SK-N-SH (cell line): ENCODE measurements at regions not wholly inside any gene's neighbourhood (a gene's known extent, or its start where the extent isn't known, plus 50 kb on each side); places are given as distances from the start of the nearest gene placed in this dataset.

Experiments
- CTCF ChIA-PET: fragments of 300-600, 350-600 bp; formaldehyde crosslinking; extraction: SDS; loops from one replicate; lab custom pipeline; 2021; lab: Yijun Ruan, JAX
- POLR2A ChIA-PET: fragments of 350-600 bp; sonication (Branson Sonifier 250); formaldehyde crosslinking; extraction: SDS; loops from one replicate; lab custom pipeline; 2020; ENCODE audit warnings: antibody characterized with exemption, inconsistent platforms; lab: Yijun Ruan, JAX
- DNase-seq: peaks from one replicate; pipeline ENCODE4 v3.0.0; 2012
- H2AFZ ChIP-seq: fragments of 200-600 bp; sonication (generic); 2 replicates; pipeline ENCODE4 v1.8.1; 2016; ENCODE audit warnings: antibody characterized with exemption, mild to moderate bottlenecking, low read depth
- H3F3A ChIP-seq: fragments of 200-600 bp; sonication (generic); replicated peaks from 2 replicates; pipeline ENCODE3; 2016; ENCODE audit warnings: antibody characterized with exemption, mild to moderate bottlenecking; ENCODE audit not compliant: insufficient read depth
- H3K27ac ChIP-seq, 2 experiments: fragments of 200-500 bp in 1 of 2; fragments of 200-600 bp in 1 of 2; sonication (Bioruptor generic) in 1 of 2; sonication (generic), shearing (Covaris generic) in 1 of 2; 2 replicates each; pipeline versions ENCODE4 v1.5.1 to v1.6.1; 2014 to 2016; ENCODE audit warnings: low read depth in 2 of 2, inconsistent platforms in 1 of 2, low read length in 1 of 2, mild to moderate bottlenecking in 1 of 2, mixed read lengths in 1 of 2
- H3K27me3 ChIP-seq: fragments of 200-600 bp; sonication (generic), shearing (Covaris generic); 2 replicates; pipeline ENCODE4 v1.6.1; 2016; ENCODE audit warnings: mixed run types; ENCODE audit not compliant: insufficient read depth
- H3K36me3 ChIP-seq, 2 experiments: fragments of 200-500 bp in 1 of 2; fragments of 200-600 bp in 1 of 2; sonication (Bioruptor generic) in 1 of 2; sonication (generic) in 1 of 2; replicated peaks in 1 of 2; 2 replicates each; pipeline versions ENCODE3 to v1.5.1; 2014 to 2016; ENCODE audit warnings: low read length in 1 of 2, mild to moderate bottlenecking in 1 of 2; ENCODE audit not compliant: insufficient read depth in 2 of 2, control insufficient read depth in 1 of 2
- H3K4me1 ChIP-seq, 2 experiments: fragments of 200-500 bp in 1 of 2; fragments of 200-600 bp in 1 of 2; sonication (Bioruptor generic) in 1 of 2; sonication (generic), shearing (Covaris generic) in 1 of 2; 2 replicates each; pipeline versions ENCODE4 v1.5.1 to v1.6.1; 2014 to 2016; ENCODE audit warnings: low read depth in 1 of 2, low read length in 1 of 2, mixed run types in 1 of 2; ENCODE audit not compliant: insufficient read depth in 2 of 2, control insufficient read depth in 1 of 2
- H3K4me2 ChIP-seq: fragments of 200-600 bp; sonication (generic), shearing (Covaris generic); 2 replicates; pipeline ENCODE4 v1.6.1; 2017; ENCODE audit warnings: mixed run types
- H3K4me3 ChIP-seq, 2 experiments: fragments of 200-500 bp in 1 of 2; fragments of 200-600 bp in 1 of 2; sonication (Bioruptor generic) in 1 of 2; sonication (generic), shearing (Covaris generic) in 1 of 2; 2 replicates each; pipeline versions ENCODE4 v1.5.1 to v1.8.1; 2014 to 2016; ENCODE audit warnings: low read depth in 2 of 2, inconsistent platforms in 1 of 2, low read length in 1 of 2, mild to moderate bottlenecking in 1 of 2, mixed read lengths in 1 of 2, moderate library complexity in 1 of 2
- H3K79me2 ChIP-seq: fragments of 200-600 bp; sonication (generic); 2 replicates; pipeline ENCODE4 v1.8.1; 2017; ENCODE audit warnings: mild to moderate bottlenecking; ENCODE audit not compliant: insufficient read depth
- H3K9ac ChIP-seq: fragments of 200-600 bp; sonication (generic); 2 replicates; pipeline ENCODE4 v1.6.1; 2017; ENCODE audit warnings: mixed run types
- H3K9me2 ChIP-seq: fragments of 200-600 bp; sonication (generic); 2 replicates; pipeline ENCODE4 v1.6.1; 2017; ENCODE audit warnings: mixed run types
- H3K9me3 ChIP-seq: fragments of 200-600 bp; sonication (generic); 2 replicates; pipeline ENCODE4 v1.6.1; 2017; ENCODE audit warnings: mixed run types, mild to moderate bottlenecking, moderate library complexity
- H4K20me1 ChIP-seq: fragments of 200-600 bp; sonication (generic); 2 replicates; pipeline ENCODE4 v1.6.1; 2017; ENCODE audit warnings: mild to moderate bottlenecking, mixed run types; ENCODE audit not compliant: insufficient read depth
- CHD2 ChIP-seq: fragments of 150-350 bp; IDR thresholded peaks from 2 replicates; pipeline ENCODE4 v1.6.1; 2018; ENCODE audit warnings: low read length; ENCODE audit not compliant: partially characterized antibody
- ELF1 ChIP-seq: IDR thresholded peaks from 2 replicates; pipeline ENCODE4 v1.4.0; 2012
- EP300 ChIP-seq, 2 experiments: IDR thresholded peaks; 2 replicates each; pipeline versions ENCODE4 v1.4.0 to v1.6.1; 2012; ENCODE audit warnings: borderline replicate concordance in 1 of 2, low read depth in 1 of 2, low read length in 1 of 2
- EZH2phosphoT487 ChIP-seq: fragments of 200-600 bp; sonication (generic); IDR thresholded peaks from 2 replicates; pipeline ENCODE4 v1.6.1; 2017; ENCODE audit warnings: low read depth, mixed run types, mild to moderate bottlenecking, antibody characterized with exemption, moderate library complexity, borderline replicate concordance
- FOXJ3 ChIP-seq: sonication (generic); formaldehyde crosslinking; IDR thresholded peaks from 2 replicates; pipeline ENCODE4 v1.5.1; 2020; ENCODE audit warnings: mild to moderate bottlenecking, missing genetic modification reagents
- FOXM1 ChIP-seq: IDR thresholded peaks from 2 replicates; pipeline ENCODE4 v1.4.0; 2012; ENCODE audit warnings: low read depth, mild to moderate bottlenecking
- GABPA ChIP-seq: IDR thresholded peaks from 2 replicates; pipeline ENCODE4 v1.4.0; 2012; ENCODE audit warnings: low read depth, mild to moderate bottlenecking
- GATA2 ChIP-seq: sonication (generic); formaldehyde crosslinking; IDR thresholded peaks from 2 replicates; pipeline ENCODE4 v1.5.0; 2020; ENCODE audit warnings: mild to moderate bottlenecking, missing genetic modification reagents
- MXI1 ChIP-seq: IDR thresholded peaks from 2 replicates; pipeline ENCODE4 v1.6.1; 2012; ENCODE audit warnings: mild to moderate bottlenecking, low read depth, low read length, improper control_type of control experiment
- NFIC ChIP-seq: IDR thresholded peaks from 2 replicates; pipeline ENCODE4 v1.4.0; 2012; ENCODE audit warnings: borderline replicate concordance
- RAD21 ChIP-seq: IDR thresholded peaks from 2 replicates; pipeline ENCODE4 v1.6.1; 2012; ENCODE audit warnings: mild to moderate bottlenecking, low read length
- SIN3A ChIP-seq: IDR thresholded peaks from 2 replicates; pipeline ENCODE4 v1.6.1; 2012; ENCODE audit warnings: low read depth, mild to moderate bottlenecking, low read length, moderate library complexity, borderline replicate concordance
- YY1 ChIP-seq: IDR thresholded peaks from 2 replicates; pipeline ENCODE4 v1.4.0; 2012; ENCODE audit warnings: low read depth, mild to moderate bottlenecking
- WGBS: methylation state at CpG from one replicate; pipeline ENCODE4 v1.1.6; 2017; ENCODE audit warnings: low lambda C conversion rate; 5-methylcytosine and 5-hydroxymethylcytosine counted together
- TF ChIP-seq, protein P1 (sequence below): fragments of 200-600 bp; sonication (generic); IDR thresholded peaks from 2 replicates; pipeline ENCODE4 v1.6.1; 2017; ENCODE audit warnings: antibody characterized with exemption, mild to moderate bottlenecking, moderate library complexity
- TF ChIP-seq, protein P2 (sequence below): IDR thresholded peaks from 2 replicates; pipeline ENCODE4 v1.4.0; 2012; ENCODE audit warnings: low read depth, borderline replicate concordance
- TF ChIP-seq, protein P3 (sequence below): fragments of 150-350 bp; IDR thresholded peaks from 2 replicates; pipeline ENCODE4 v1.6.1; 2017; ENCODE audit warnings: antibody characterized with exemption, low read length, low read depth, borderline replicate concordance
- TF ChIP-seq, protein P4 (sequence below): IDR thresholded peaks from 2 replicates; pipeline ENCODE4 v1.4.0; 2012; ENCODE audit warnings: low read depth, borderline replicate concordance
- TF ChIP-seq, protein P5 (sequence below): IDR thresholded peaks from 2 replicates; pipeline ENCODE4 v1.4.0; 2012; ENCODE audit warnings: low read depth
- TF ChIP-seq, protein P6 (sequence below): IDR thresholded peaks from 2 replicates; pipeline ENCODE4 v1.6.1; 2012; ENCODE audit warnings: mild to moderate bottlenecking, low read depth, low read length, moderate library complexity

DNA sequence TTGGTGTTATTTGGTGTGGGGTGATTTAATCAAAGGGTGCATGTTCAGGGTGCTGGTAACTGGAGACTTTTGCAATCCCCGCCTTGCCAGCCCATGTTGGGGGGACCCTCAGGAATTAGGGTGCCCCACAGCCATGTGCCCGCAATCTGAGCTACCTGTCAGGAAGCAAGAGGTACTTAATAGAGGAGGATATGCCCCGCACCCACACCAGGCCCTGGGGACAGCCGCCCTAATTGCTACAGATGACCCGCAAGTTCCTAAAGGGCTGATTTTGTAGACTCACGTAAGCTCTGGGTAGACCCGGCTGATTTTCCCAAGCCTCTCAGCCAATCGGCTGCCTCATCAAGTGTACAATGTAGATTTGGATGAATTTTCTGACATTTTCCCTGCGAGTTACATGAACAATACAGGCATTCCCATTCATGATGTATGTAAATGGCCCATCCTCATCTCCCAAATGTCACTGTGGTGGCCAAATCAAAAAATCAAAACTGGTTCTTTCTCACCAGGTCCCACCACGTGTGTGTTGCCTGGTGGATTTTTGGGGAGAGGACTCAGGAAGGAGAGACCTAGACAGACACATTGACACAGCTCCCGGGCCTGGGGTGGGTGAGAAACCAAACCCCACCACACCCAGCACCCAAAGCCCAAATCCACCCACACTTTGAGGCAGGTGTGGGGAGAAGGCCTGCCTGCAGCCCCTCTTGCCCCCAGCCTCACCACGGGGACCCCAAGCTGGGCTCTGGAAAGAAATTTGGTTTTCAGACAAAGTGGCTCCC, 119.2 kb upstream of the SPACA7 start (continued):
- no peak for TF ChIP-seq GATA2 (CRISPR knock-in tag)
- TF ChIP-seq, protein P1, sequence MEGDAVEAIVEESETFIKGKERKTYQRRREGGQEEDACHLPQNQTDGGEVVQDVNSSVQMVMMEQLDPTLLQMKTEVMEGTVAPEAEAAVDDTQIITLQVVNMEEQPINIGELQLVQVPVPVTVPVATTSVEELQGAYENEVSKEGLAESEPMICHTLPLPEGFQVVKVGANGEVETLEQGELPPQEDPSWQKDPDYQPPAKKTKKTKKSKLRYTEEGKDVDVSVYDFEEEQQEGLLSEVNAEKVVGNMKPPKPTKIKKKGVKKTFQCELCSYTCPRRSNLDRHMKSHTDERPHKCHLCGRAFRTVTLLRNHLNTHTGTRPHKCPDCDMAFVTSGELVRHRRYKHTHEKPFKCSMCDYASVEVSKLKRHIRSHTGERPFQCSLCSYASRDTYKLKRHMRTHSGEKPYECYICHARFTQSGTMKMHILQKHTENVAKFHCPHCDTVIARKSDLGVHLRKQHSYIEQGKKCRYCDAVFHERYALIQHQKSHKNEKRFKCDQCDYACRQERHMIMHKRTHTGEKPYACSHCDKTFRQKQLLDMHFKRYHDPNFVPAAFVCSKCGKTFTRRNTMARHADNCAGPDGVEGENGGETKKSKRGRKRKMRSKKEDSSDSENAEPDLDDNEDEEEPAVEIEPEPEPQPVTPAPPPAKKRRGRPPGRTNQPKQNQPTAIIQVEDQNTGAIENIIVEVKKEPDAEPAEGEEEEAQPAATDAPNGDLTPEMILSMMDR = no peak
- TF ChIP-seq, protein P2, sequence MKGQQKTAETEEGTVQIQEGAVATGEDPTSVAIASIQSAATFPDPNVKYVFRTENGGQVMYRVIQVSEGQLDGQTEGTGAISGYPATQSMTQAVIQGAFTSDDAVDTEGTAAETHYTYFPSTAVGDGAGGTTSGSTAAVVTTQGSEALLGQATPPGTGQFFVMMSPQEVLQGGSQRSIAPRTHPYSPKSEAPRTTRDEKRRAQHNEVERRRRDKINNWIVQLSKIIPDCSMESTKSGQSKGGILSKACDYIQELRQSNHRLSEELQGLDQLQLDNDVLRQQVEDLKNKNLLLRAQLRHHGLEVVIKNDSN = no peak
- no peak for TF ChIP-seq RAD21
- no peak for TF ChIP-seq YY1
- TF ChIP-seq, protein P3, sequence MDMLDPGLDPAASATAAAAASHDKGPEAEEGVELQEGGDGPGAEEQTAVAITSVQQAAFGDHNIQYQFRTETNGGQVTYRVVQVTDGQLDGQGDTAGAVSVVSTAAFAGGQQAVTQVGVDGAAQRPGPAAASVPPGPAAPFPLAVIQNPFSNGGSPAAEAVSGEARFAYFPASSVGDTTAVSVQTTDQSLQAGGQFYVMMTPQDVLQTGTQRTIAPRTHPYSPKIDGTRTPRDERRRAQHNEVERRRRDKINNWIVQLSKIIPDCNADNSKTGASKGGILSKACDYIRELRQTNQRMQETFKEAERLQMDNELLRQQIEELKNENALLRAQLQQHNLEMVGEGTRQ = no peak

DNA sequence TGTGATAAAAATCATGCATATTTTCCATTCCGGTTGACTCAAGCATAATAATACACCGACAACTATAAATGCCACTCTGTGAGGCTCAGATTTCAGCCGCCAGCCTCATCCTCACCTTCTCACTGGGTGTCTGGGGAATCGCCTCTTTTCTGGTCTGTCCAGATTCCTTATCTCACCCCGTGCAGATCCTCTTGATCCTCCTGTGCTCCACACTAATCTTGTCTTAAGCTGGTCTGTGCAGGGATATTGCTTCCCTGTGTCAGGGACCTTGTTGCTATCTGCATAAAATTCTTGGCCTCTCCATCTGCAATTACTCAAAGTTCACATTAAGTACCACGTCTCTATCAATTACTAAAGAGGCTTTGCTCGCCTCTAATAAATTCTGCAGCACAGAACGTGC, 116.6 kb upstream of the SPACA7 start:
- Histone ChIP-seq H2AFZ (no peak overlapping the region), H3K9ac (no peak overlapping the region), H3K79me2 (no peaks in the 10 kb centered on the region), H3K36me3 (no peaks in the 10 kb centered on the region), H3K4me2 (no peak overlapping the region), H4K20me1 (no peaks in the 10 kb centered on the region), H3K27ac (no peak overlapping the region), H3K4me3 (no peak overlapping the region), H3K9me3 (no peaks in the 10 kb centered on the region), H3K27me3 (peaks cover 14% of the 10 kb centered on the region; the same call in 1 of the 2 replicates), H3K4me1 (no peaks in the 10 kb centered on the region), H3F3A (no peaks in the 10 kb centered on the region), H3K9me2 (no peaks in the 10 kb centered on the region)
- WGBS = 4% methylated on average over 8 of the region's 8 CpGs
- TF ChIP-seq EP300 (IDR thresholded peaks at IDR 0.05; ENCODE audit: borderline replicate concordance in 1 of 2, low read depth in 1 of 2, low read length in 1 of 2) (no peak), MXI1 (no peak), ELF1 (no peak), EZH2phosphoT487 (no peak), FOXM1 (no peak), NFIC (no peak), SIN3A (no peak), GABPA (no peak), CHD2 (no peak), FOXJ3 (CRISPR knock-in tag) (no peak), GATA2 (CRISPR knock-in tag) (no peak)
- TF ChIP-seq, protein P4, sequence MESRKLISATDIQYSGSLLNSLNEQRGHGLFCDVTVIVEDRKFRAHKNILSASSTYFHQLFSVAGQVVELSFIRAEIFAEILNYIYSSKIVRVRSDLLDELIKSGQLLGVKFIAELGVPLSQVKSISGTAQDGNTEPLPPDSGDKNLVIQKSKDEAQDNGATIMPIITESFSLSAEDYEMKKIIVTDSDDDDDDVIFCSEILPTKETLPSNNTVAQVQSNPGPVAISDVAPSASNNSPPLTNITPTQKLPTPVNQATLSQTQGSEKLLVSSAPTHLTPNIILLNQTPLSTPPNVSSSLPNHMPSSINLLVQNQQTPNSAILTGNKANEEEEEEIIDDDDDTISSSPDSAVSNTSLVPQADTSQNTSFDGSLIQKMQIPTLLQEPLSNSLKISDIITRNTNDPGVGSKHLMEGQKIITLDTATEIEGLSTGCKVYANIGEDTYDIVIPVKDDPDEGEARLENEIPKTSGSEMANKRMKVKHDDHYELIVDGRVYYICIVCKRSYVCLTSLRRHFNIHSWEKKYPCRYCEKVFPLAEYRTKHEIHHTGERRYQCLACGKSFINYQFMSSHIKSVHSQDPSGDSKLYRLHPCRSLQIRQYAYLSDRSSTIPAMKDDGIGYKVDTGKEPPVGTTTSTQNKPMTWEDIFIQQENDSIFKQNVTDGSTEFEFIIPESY = no peak
- TF ChIP-seq, protein P5, sequence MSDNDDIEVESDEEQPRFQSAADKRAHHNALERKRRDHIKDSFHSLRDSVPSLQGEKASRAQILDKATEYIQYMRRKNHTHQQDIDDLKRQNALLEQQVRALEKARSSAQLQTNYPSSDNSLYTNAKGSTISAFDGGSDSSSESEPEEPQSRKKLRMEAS = no peak
- TF ChIP-seq, protein P6, sequence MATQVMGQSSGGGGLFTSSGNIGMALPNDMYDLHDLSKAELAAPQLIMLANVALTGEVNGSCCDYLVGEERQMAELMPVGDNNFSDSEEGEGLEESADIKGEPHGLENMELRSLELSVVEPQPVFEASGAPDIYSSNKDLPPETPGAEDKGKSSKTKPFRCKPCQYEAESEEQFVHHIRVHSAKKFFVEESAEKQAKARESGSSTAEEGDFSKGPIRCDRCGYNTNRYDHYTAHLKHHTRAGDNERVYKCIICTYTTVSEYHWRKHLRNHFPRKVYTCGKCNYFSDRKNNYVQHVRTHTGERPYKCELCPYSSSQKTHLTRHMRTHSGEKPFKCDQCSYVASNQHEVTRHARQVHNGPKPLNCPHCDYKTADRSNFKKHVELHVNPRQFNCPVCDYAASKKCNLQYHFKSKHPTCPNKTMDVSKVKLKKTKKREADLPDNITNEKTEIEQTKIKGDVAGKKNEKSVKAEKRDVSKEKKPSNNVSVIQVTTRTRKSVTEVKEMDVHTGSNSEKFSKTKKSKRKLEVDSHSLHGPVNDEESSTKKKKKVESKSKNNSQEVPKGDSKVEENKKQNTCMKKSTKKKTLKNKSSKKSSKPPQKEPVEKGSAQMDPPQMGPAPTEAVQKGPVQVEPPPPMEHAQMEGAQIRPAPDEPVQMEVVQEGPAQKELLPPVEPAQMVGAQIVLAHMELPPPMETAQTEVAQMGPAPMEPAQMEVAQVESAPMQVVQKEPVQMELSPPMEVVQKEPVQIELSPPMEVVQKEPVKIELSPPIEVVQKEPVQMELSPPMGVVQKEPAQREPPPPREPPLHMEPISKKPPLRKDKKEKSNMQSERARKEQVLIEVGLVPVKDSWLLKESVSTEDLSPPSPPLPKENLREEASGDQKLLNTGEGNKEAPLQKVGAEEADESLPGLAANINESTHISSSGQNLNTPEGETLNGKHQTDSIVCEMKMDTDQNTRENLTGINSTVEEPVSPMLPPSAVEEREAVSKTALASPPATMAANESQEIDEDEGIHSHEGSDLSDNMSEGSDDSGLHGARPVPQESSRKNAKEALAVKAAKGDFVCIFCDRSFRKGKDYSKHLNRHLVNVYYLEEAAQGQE = no peak
- TF ChIP-seq, protein P2 = no peak
- DNase-seq = no peak
- ChIA-PET POLR2A (no interaction called here), CTCF (interaction anchor here (0.8 kb wide), 1 partner anchor 250 kb away, joined by 3 read pairs; no protein-coding TSS in a partner anchor)
